K562 (cell line): ENCODE measurements at regions not wholly inside any gene's neighbourhood (a gene's known extent, or its start where the extent isn't known, plus 50 kb on each side); places are given as distances from the start of the nearest gene placed in this dataset.

Experiments
- ATAC-seq: fragments of 200-7000 bp; cut with Tn5 transposase; 3 replicates; pipeline ENCODE4 v1.9.1; 2020; ENCODE audit warnings: moderate library complexity
- BruUV-seq: library from RNA; stranded (reverse); fragments of 400-500 nt; replicated peaks from 2 replicates; lab custom pipeline; 2021; lab: Mats Ljungman, UMichigan
- CTCF ChIA-PET: fragments of 300-600 bp; formaldehyde crosslinking; extraction: SDS; loops from one replicate; lab custom pipeline; 2021; ENCODE audit warnings: low intra/inter-chr PET ratio; lab: Yijun Ruan, JAX
- POLR2A ChIA-PET: fragments of 300-600, 350-650 bp; sonication (Branson Sonifier 250); formaldehyde crosslinking; extraction: SDS; loops from one replicate; lab custom pipeline; 2021; ENCODE audit warnings: antibody characterized with exemption, inconsistent platforms; lab: Yijun Ruan, JAX
- DNase-seq, 4 experiments: peaks; one replicate each; pipeline versions ENCODE4 v3.0.0 to v3.0.0-alpha.2; 2011 to 2018; ENCODE audit warnings: low spot score in 3 of 4, mixed read lengths in 3 of 4; ENCODE audit errors: extremely low read depth in 1 of 4
- FAIRE-seq: peaks from 2 replicates; lab custom pipeline; 2011; peaks lifted over from hg19 to GRCh38; lab: Jason Lieb, UNC
- H2AFZ ChIP-seq: 2 replicates; pipeline ENCODE4 v1.6.0; 2011; ENCODE audit warnings: low read depth, low read length, control low read depth, inconsistent platforms
- H3K27ac ChIP-seq: fragments of 200-600 bp; 3 replicates; pipeline ENCODE4 v1.8.0; 2011; ENCODE audit warnings: low read depth, mild to moderate bottlenecking, control low read depth, inconsistent platforms, low read length, moderate library complexity, mixed read lengths; ENCODE audit errors: extremely low read depth
- H3K27me3 ChIP-seq, 2 experiments: fragments of 300-600 bp in 1 of 2; 2 replicates in 1 of 2; 3 replicates in 1 of 2; pipeline versions ENCODE4 v1.6.0 to v1.8.0; 2011; ENCODE audit warnings: inconsistent platforms in 2 of 2, low read length in 2 of 2, mild to moderate bottlenecking in 1 of 2, mixed read lengths in 1 of 2, moderate library complexity in 1 of 2; ENCODE audit not compliant: control insufficient read depth in 2 of 2, insufficient read depth in 2 of 2
- H3K36me3 ChIP-seq: fragments of 300-600 bp; 3 replicates; pipeline ENCODE4 v1.8.0; 2011; ENCODE audit warnings: mild to moderate bottlenecking, low read length, inconsistent platforms; ENCODE audit not compliant: control insufficient read depth, insufficient read depth
- H3K4me1 ChIP-seq, 2 experiments: fragments of 200-600 bp in 1 of 2; replicated peaks in 1 of 2; 2 replicates in 1 of 2; 3 replicates in 1 of 2; pipeline versions ENCODE4 v1.5.1 to v1.8.0; 2011; ENCODE audit warnings: inconsistent platforms in 2 of 2, low read length in 2 of 2, mild to moderate bottlenecking in 1 of 2, mixed read lengths in 1 of 2, moderate library complexity in 1 of 2; ENCODE audit not compliant: control insufficient read depth in 2 of 2, insufficient read depth in 2 of 2
- H3K4me2 ChIP-seq: 2 replicates; pipeline ENCODE4 v1.6.1; 2011; ENCODE audit warnings: low read length, control low read depth, inconsistent platforms, mixed read lengths; ENCODE audit not compliant: insufficient read depth
- H3K4me3 ChIP-seq: fragments of 200-600 bp; sonication (generic), shearing (Covaris generic); 2 replicates; pipeline ENCODE4 v1.5.1; 2016; ENCODE audit warnings: control low read depth, inconsistent platforms
- H3K79me2 ChIP-seq: fragments of 200-600 bp; 3 replicates; pipeline ENCODE4 v1.8.0; 2011; ENCODE audit warnings: low read length, inconsistent platforms; ENCODE audit not compliant: control insufficient read depth, insufficient read depth
- H3K9ac ChIP-seq, 2 experiments: 2 replicates each; pipeline versions ENCODE4 v1.6.0 to v1.6.1; 2011; ENCODE audit warnings: low read depth in 2 of 2, low read length in 2 of 2, control low read depth in 1 of 2, inconsistent platforms in 1 of 2, mild to moderate bottlenecking in 1 of 2, mixed read lengths in 1 of 2; ENCODE audit not compliant: insufficient read depth in 1 of 2
- H3K9me1 ChIP-seq: one replicate; pipeline ENCODE4 v1.6.0; 2011; ENCODE audit warnings: inconsistent platforms, mild to moderate bottlenecking, low read length, moderate library complexity; ENCODE audit not compliant: control insufficient read depth, insufficient read depth
- H3K9me3 ChIP-seq: replicated peaks from 2 replicates; pipeline ENCODE4 v1.5.1; 2011; ENCODE audit warnings: low read depth, low read length, inconsistent platforms; ENCODE audit not compliant: control insufficient read depth, insufficient read depth
- H4K20me1 ChIP-seq: replicated peaks from 2 replicates; pipeline ENCODE4 v1.6.1; 2011; ENCODE audit warnings: low read length, inconsistent platforms, mixed read lengths; ENCODE audit not compliant: control insufficient read depth, insufficient read depth
- DACH1 ChIP-seq: fragments of 450-650 bp; IDR thresholded peaks from 2 replicates; pipeline ENCODE4 v1.6.1; 2018; ENCODE audit not compliant: partially characterized antibody
- ETV6 ChIP-seq, 3 experiments: fragments of 150-350 bp in 1 of 3; sonication (generic) in 1 of 3; formaldehyde crosslinking in 1 of 3; IDR thresholded peaks; 2 replicates each; pipeline versions ENCODE4 v1.6.1 to v1.8.0; 2014 to 2022; ENCODE audit warnings: borderline replicate concordance in 2 of 3, low read depth in 2 of 3, antibody characterized with exemption in 1 of 3, low read length in 1 of 3, mild to moderate bottlenecking in 1 of 3, missing genetic modification reagents in 1 of 3
- IRF2 ChIP-seq: sonication (generic); formaldehyde crosslinking; IDR thresholded peaks from 2 replicates; pipeline ENCODE4 v1.8.1; 2022; ENCODE audit warnings: mild to moderate bottlenecking, missing genetic modification reagents
- KLF1 ChIP-seq: fragments of 450-650 bp; IDR thresholded peaks from 2 replicates; pipeline ENCODE4 v1.6.1; 2016; ENCODE audit warnings: missing genetic modification characterization, missing compliant biosample characterization
- LARP7 ChIP-seq: fragments of 450-650 bp; IDR thresholded peaks from 2 replicates; pipeline ENCODE4 v1.6.1; 2016
- MAFK ChIP-seq: IDR thresholded peaks from 2 replicates; pipeline ENCODE4 v1.6.1; 2011; ENCODE audit warnings: low read length, improper control_type of control experiment
- WGBS: fragments of 100-300 bp; shearing (Covaris generic); methylation state at CpG from one replicate; pipeline ENCODE4 v1.1.6; 2016; ENCODE audit warnings: low coverage, mixed read lengths; ENCODE audit not compliant: insufficient coverage; ENCODE audit errors: missing lambda C conversion rate; 5-methylcytosine and 5-hydroxymethylcytosine counted together
- in situ Hi-C: fragments of 300-500 bp; cut with MboI; formaldehyde crosslinking; loops from 4 replicates; pipeline ENCODE4 v1.15.0; 2018; ENCODE audit warnings: inconsistent platforms, mixed read lengths
- intact Hi-C: fragments of 100-400 bp; cut with micrococcal nuclease; formaldehyde crosslinking; loops from 2 replicates; pipeline ENCODE4 v1.14.2; 2022
- TF ChIP-seq, protein P1 (sequence below): sonication (generic); formaldehyde crosslinking; IDR thresholded peaks from 2 replicates; pipeline ENCODE4 v1.8.1; 2023; ENCODE audit warnings: mild to moderate bottlenecking, missing genetic modification reagents
- TF ChIP-seq, protein P2 (sequence below): sonication (generic); formaldehyde crosslinking; IDR thresholded peaks from 2 replicates; pipeline ENCODE4 v1.8.1; 2022; ENCODE audit warnings: missing genetic modification reagents
- TF ChIP-seq, protein P3 (sequence below), 2 experiments: fragments of 450-650 bp in 1 of 2; sonication (generic) in 1 of 2; formaldehyde crosslinking in 1 of 2; IDR thresholded peaks; 2 replicates each; pipeline versions ENCODE4 v1.7.1 to v1.9.0; 2016 to 2022; ENCODE audit warnings: inconsistent platforms in 1 of 2, mild to moderate bottlenecking in 1 of 2, missing genetic modification reagents in 1 of 2

DNA sequence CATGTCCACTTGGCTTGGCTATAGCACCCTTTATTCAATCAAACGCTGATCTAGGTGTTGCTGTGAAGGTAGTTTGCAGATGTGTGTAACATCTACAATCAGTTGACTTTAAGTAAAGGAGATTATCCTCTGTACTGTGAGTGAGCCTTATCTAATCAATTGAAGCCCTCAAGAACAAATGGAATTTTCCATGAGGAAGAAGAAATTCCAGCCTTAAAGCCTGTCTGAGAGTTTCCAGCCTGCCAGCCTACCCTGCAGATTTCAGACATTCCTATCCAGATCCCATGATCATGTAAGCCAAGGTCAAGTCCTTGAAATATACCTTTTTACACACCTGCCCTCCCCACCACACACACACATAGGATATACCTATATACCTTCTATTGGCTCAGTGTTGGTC is 696.7 kb downstream of the MRPL39 start:
- H3K4me1 ChIP-seq, result no peaks in the 10 kb centered on the region
- no peaks in the 10 kb centered on the region for H3K79me2 ChIP-seq
- H3K27me3 ChIP-seq, result no peaks in the 10 kb centered on the region
- no peaks in the 10 kb centered on the region for H3K9me3 ChIP-seq
- BruUV-seq, result no TSS peak
- ChIA-PET POLR2A (no interaction called here), CTCF (no interaction called here)
- DNase-seq, result no peak
- H3K9me1 ChIP-seq, result no peaks in the 10 kb centered on the region
- H3K27ac ChIP-seq, result no peak overlapping the region
- no peak overlapping the region for H3K4me2 ChIP-seq
- H3K4me3 ChIP-seq, result no peak overlapping the region
- no peaks in the 10 kb centered on the region for H4K20me1 ChIP-seq
- in situ Hi-C loops (no loop called here), intact Hi-C loops (no loop called here)
- FAIRE-seq, result no peak
- ATAC-seq, result no peak
- H2AFZ ChIP-seq, result no peak overlapping the region
- no peak overlapping the region for H3K9ac ChIP-seq
- WGBS, result 0% methylated on average over 1 of the region's 1 CpG
- no peaks in the 10 kb centered on the region for H3K36me3 ChIP-seq
- no peak for TF ChIP-seq ETV6 (IDR thresholded peaks at IDR 0.05; ENCODE audit: borderline replicate concordance in 1 of 2, low read depth in 2 of 2, low read length in 1 of 2)
- no peak for TF ChIP-seq ETV6 (CRISPR knock-in tag; IDR thresholded peaks at IDR 0.05; ENCODE audit: borderline replicate concordance)
- TF ChIP-seq IRF2 (CRISPR knock-in tag), result no peak
- TF ChIP-seq, protein P1, sequence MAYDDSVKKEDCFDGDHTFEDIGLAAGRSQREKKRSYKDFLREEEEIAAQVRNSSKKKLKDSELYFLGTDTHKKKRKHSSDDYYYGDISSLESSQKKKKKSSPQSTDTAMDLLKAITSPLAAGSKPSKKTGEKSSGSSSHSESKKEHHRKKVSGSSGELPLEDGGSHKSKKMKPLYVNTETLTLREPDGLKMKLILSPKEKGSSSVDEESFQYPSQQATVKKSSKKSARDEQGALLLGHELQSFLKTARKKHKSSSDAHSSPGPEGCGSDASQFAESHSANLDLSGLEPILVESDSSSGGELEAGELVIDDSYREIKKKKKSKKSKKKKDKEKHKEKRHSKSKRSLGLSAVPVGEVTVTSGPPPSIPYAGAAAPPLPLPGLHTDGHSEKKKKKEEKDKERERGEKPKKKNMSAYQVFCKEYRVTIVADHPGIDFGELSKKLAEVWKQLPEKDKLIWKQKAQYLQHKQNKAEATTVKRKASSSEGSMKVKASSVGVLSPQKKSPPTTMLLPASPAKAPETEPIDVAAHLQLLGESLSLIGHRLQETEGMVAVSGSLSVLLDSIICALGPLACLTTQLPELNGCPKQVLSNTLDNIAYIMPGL, result no peak
- TF ChIP-seq, protein P2, sequence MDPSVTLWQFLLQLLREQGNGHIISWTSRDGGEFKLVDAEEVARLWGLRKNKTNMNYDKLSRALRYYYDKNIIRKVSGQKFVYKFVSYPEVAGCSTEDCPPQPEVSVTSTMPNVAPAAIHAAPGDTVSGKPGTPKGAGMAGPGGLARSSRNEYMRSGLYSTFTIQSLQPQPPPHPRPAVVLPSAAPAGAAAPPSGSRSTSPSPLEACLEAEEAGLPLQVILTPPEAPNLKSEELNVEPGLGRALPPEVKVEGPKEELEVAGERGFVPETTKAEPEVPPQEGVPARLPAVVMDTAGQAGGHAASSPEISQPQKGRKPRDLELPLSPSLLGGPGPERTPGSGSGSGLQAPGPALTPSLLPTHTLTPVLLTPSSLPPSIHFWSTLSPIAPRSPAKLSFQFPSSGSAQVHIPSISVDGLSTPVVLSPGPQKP (CRISPR knock-in tag), result no peak
- TF ChIP-seq, protein P3, sequence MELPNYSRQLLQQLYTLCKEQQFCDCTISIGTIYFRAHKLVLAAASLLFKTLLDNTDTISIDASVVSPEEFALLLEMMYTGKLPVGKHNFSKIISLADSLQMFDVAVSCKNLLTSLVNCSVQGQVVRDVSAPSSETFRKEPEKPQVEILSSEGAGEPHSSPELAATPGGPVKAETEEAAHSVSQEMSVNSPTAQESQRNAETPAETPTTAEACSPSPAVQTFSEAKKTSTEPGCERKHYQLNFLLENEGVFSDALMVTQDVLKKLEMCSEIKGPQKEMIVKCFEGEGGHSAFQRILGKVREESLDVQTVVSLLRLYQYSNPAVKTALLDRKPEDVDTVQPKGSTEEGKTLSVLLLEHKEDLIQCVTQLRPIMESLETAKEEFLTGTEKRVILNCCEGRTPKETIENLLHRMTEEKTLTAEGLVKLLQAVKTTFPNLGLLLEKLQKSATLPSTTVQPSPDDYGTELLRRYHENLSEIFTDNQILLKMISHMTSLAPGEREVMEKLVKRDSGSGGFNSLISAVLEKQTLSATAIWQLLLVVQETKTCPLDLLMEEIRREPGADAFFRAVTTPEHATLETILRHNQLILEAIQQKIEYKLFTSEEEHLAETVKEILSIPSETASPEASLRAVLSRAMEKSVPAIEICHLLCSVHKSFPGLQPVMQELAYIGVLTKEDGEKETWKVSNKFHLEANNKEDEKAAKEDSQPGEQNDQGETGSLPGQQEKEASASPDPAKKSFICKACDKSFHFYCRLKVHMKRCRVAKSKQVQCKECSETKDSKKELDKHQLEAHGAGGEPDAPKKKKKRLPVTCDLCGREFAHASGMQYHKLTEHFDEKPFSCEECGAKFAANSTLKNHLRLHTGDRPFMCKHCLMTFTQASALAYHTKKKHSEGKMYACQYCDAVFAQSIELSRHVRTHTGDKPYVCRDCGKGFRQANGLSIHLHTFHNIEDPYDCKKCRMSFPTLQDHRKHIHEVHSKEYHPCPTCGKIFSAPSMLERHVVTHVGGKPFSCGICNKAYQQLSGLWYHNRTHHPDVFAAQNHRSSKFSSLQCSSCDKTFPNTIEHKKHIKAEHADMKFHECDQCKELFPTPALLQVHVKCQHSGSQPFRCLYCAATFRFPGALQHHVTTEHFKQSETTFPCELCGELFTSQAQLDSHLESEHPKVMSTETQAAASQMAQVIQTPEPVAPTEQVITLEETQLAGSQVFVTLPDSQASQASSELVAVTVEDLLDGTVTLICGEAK (IDR thresholded peaks at IDR 0.05), result no peak
- TF ChIP-seq, protein P3 (CRISPR knock-in tag; IDR thresholded peaks at IDR 0.05), result no peak
- no peak for TF ChIP-seq DACH1
- TF ChIP-seq MAFK, result no peak
- no peak for TF ChIP-seq LARP7
- no peak for TF ChIP-seq KLF1 (tag)
